WTC11 (cell line): ENCODE measurements at regions not wholly inside any gene's neighbourhood (a gene's known extent, or its start where the extent isn't known, plus 50 kb on each side); places are given as distances from the start of the nearest gene placed in this dataset.

Experiments used
- ATAC-seq: fragments of 200-7000 bp; cut with Tn5 transposase; 2 replicates; pipeline ENCODE4 v1.10.0; 2021; ENCODE audit warnings: mild to moderate bottlenecking, moderate library complexity
- CTCF ChIA-PET: fragments of 300-600 bp; sonication (Branson Sonifier 250); formaldehyde crosslinking; loops from one replicate; lab custom pipeline; 2021; ENCODE audit warnings: antibody characterized with exemption; lab: Charles Lee
- POLR2A ChIA-PET: fragments of 350-600 bp; sonication (Branson Sonifier 250); formaldehyde crosslinking; loops from one replicate; lab custom pipeline; 2021; ENCODE audit warnings: antibody characterized with exemption; lab: Charles Lee
- DNase-seq: peaks from one replicate; pipeline ENCODE4 v3.0.0; 2021; ENCODE audit warnings: low spot score
- H3K27ac Mint-ChIP-seq: 2 replicates; pipeline ENCODE4 v1.8.0; 2021; ENCODE audit warnings: mixed read lengths
- H3K27me3 Mint-ChIP-seq: 2 replicates; pipeline ENCODE4 v1.8.0; 2021; ENCODE audit warnings: low read depth, mild to moderate bottlenecking, moderate library complexity, mixed read lengths
- H3K36me3 Mint-ChIP-seq: 2 replicates; pipeline ENCODE4 v1.8.0; 2021; ENCODE audit warnings: mixed read lengths
- H3K4me1 Mint-ChIP-seq: 2 replicates; pipeline ENCODE4 v1.8.0; 2022; ENCODE audit warnings: mixed read lengths
- H3K4me3 Mint-ChIP-seq: 2 replicates; pipeline ENCODE4 v1.8.0; 2021; ENCODE audit warnings: mild to moderate bottlenecking, moderate library complexity, mixed read lengths
- H3K9me3 Mint-ChIP-seq: 2 replicates; pipeline ENCODE4 v1.8.0; 2021; ENCODE audit warnings: mixed read lengths
- AR ChIP-seq: fragments of 250-450 bp; sonication (Bioruptor Pico); IDR thresholded peaks from 2 replicates; pipeline ENCODE4 v1.9.0; 2021; ENCODE audit warnings: mild to moderate bottlenecking
- ATF6 ChIP-seq: sonication (generic); formaldehyde crosslinking; IDR thresholded peaks from 2 replicates; pipeline ENCODE4 v1.8.1; 2023; ENCODE audit warnings: mild to moderate bottlenecking, missing genetic modification reagents
- FOXP1 ChIP-seq: sonication (generic); formaldehyde crosslinking; IDR thresholded peaks from 2 replicates; pipeline ENCODE4 v1.8.0; 2022; ENCODE audit warnings: missing genetic modification reagents, mild to moderate bottlenecking, moderate library complexity, borderline replicate concordance
- GRHL2 ChIP-seq: fragments of 250-450 bp; sonication (Bioruptor Pico); IDR thresholded peaks from 2 replicates; pipeline ENCODE4 v1.8.0; 2022; ENCODE audit warnings: mild to moderate bottlenecking, moderate library complexity; ENCODE audit not compliant: insufficient replicate concordance, severe bottlenecking
- HMGA2 ChIP-seq: fragments of 250-450 bp; sonication (Bioruptor Pico); IDR thresholded peaks from 2 replicates; pipeline ENCODE4 v1.4.0; 2021; ENCODE audit warnings: mild to moderate bottlenecking, moderate library complexity
- MYBL2 ChIP-seq: sonication (generic); formaldehyde crosslinking; IDR thresholded peaks from 2 replicates; pipeline ENCODE4 v1.8.1; 2023; ENCODE audit warnings: mild to moderate bottlenecking, moderate library complexity, missing genetic modification reagents
- STAT6 ChIP-seq: sonication (generic); formaldehyde crosslinking; conservative IDR thresholded peaks from 2 replicates; pipeline ENCODE4 v1.8.1; 2023; ENCODE audit warnings: mild to moderate bottlenecking, low read depth, missing genetic modification reagents, moderate library complexity
- ZNF121 ChIP-seq: sonication (generic); formaldehyde crosslinking; IDR thresholded peaks from 2 replicates; pipeline ENCODE4 v1.8.0; 2023; ENCODE audit warnings: missing genetic modification reagents
- ZNF416 ChIP-seq: fragments of 250-450 bp; sonication (Bioruptor Pico); IDR thresholded peaks from 2 replicates; pipeline ENCODE4 v1.9.0; 2021; ENCODE audit warnings: mild to moderate bottlenecking, inconsistent platforms
- ZNF512 ChIP-seq: sonication (generic); formaldehyde crosslinking; IDR thresholded peaks from 2 replicates; pipeline ENCODE4 v1.8.1; 2022; ENCODE audit warnings: missing genetic modification reagents, borderline replicate concordance
- ZSCAN18 ChIP-seq: fragments of 250-450 bp; sonication (Bioruptor Pico); IDR thresholded peaks from 2 replicates; pipeline ENCODE4 v2.1.2; 2022; ENCODE audit warnings: mild to moderate bottlenecking, moderate library complexity

- POLR2A ChIA-PET: no interaction called here
- DNase-seq (no peak), ATAC-seq (no peak)
- H3K36me3 Mint-ChIP-seq: peaks cover 10% of the 10 kb centered on the region
- CTCF ChIA-PET: no interaction called here
- TF ChIP-seq HMGA2 (CRISPR knock-in tag) (no peak), ZNF121 (CRISPR knock-in tag) (no peak), ZNF416 (CRISPR knock-in tag) (no peak), AR (CRISPR knock-in tag) (no peak), FOXP1 (no peak), ZNF512 (CRISPR knock-in tag) (no peak), STAT6 (CRISPR knock-in tag) (no peak), GRHL2 (no peak), ZSCAN18 (no peak), ATF6 (CRISPR knock-in tag) (no peak), MYBL2 (no peak)
- TF ChIP-seq, all 79 proteins: peak for 0
- peaks cover 53% of the 10 kb centered on the region for H3K4me1 Mint-ChIP-seq
- H3K9me3 Mint-ChIP-seq: peaks cover 10% of the 10 kb centered on the region
- no peak overlapping the region for H3K4me3 Mint-ChIP-seq
- H3K27ac Mint-ChIP-seq: no peak overlapping the region
- peaks cover 1% of the 10 kb centered on the region; the same call in 1 of the 2 replicates for H3K27me3 Mint-ChIP-seq
Measured at GRCh38 chr10:31697271-31698180, 231.1 kb downstream of the ARHGAP12 start.
